OCI-LY7 (cell line): ENCODE measurements at regions not wholly inside any gene's neighbourhood (a gene's known extent, or its start where the extent isn't known, plus 50 kb on each side); places are given as distances from the start of the nearest gene placed in this dataset.
"Not testable (repeated sequence)": the region's sequence is repeated elsewhere in the genome, so short reads cannot be mapped to it uniquely, and the experiment has no call there.

Source experiments
- BruUV-seq: library from RNA; stranded (reverse); fragments of 400-500 nt; replicated peaks from 2 replicates; lab custom pipeline; 2021; lab: Mats Ljungman, UMichigan
- CTCF ChIA-PET: fragments of 300-600 bp; sonication (Branson Sonifier 250); formaldehyde crosslinking; loops from one replicate; lab custom pipeline; 2022; ENCODE audit warnings: antibody characterized with exemption; ENCODE audit not compliant: unreplicated experiment; lab: Charles Lee
- POLR2A ChIA-PET: fragments of 300-600 bp; sonication (Branson Sonifier 250); formaldehyde crosslinking; loops from one replicate; lab custom pipeline; 2022; ENCODE audit warnings: antibody characterized with exemption; lab: Charles Lee
- DNase-seq: peaks from one replicate; pipeline ENCODE4 v3.0.0-alpha.2; 2015; ENCODE audit warnings: low spot score
- H2AFZ ChIP-seq: fragments of 200-600 bp; sonication (generic), shearing (Covaris generic); 2 replicates; pipeline ENCODE4 v1.6.1; 2014; ENCODE audit warnings: mild to moderate bottlenecking, antibody characterized with exemption, low read length, moderate library complexity
- H3K27ac ChIP-seq: fragments of 200-600 bp; sonication (generic); 2 replicates; pipeline ENCODE4 v1.5.1; 2014; ENCODE audit warnings: mixed run types, low read depth, mild to moderate bottlenecking, moderate library complexity, low read length, inconsistent platforms; ENCODE audit not compliant: poor library complexity, severe bottlenecking
- H3K36me3 ChIP-seq: fragments of 200-600 bp; sonication (generic); 2 replicates; pipeline ENCODE4 v1.6.1; 2014; ENCODE audit warnings: mild to moderate bottlenecking, antibody characterized with exemption, low read length, moderate library complexity, mixed read lengths; ENCODE audit not compliant: insufficient read depth
- H3K4me1 ChIP-seq: fragments of 200-600 bp; sonication (generic); 2 replicates; pipeline ENCODE4 v1.5.1; 2014; ENCODE audit warnings: mild to moderate bottlenecking, low read length; ENCODE audit not compliant: insufficient read depth, poor library complexity, severe bottlenecking
- H3K4me2 ChIP-seq: fragments of 200-600 bp; sonication (generic); 2 replicates; pipeline ENCODE4 v1.6.1; 2014; ENCODE audit warnings: mild to moderate bottlenecking, low read length
- H3K4me3 ChIP-seq: fragments of 200-600 bp; sonication (generic); 2 replicates; pipeline ENCODE4 v1.5.1; 2014; ENCODE audit warnings: mild to moderate bottlenecking, low read depth, low read length; ENCODE audit not compliant: poor library complexity, severe bottlenecking
- H3K79me2 ChIP-seq: fragments of 200-600 bp; sonication (generic); 2 replicates; pipeline ENCODE4 v1.6.1; 2016; ENCODE audit warnings: low read depth, mild to moderate bottlenecking, low read length, moderate library complexity, mixed read lengths; ENCODE audit not compliant: insufficient read depth
- H3K9me2 ChIP-seq: fragments of 200-600 bp; sonication (generic); 2 replicates; pipeline ENCODE4 v1.6.1; 2016; ENCODE audit warnings: mild to moderate bottlenecking, low read length, mixed read lengths; ENCODE audit not compliant: insufficient read depth
- H3K9me3 ChIP-seq: fragments of 200-600 bp; sonication (generic); 2 replicates; pipeline ENCODE4 v1.6.1; 2014; ENCODE audit warnings: mild to moderate bottlenecking, mixed run types, low read length, mixed read lengths
- H4K20me1 ChIP-seq: fragments of 200-600 bp; sonication (generic); 2 replicates; pipeline ENCODE4 v1.6.1; 2014; ENCODE audit warnings: mild to moderate bottlenecking, antibody characterized with exemption, low read length, moderate library complexity, mixed read lengths; ENCODE audit not compliant: insufficient read depth
- EZH2phosphoT487 ChIP-seq: fragments of 200-600 bp; sonication (generic); IDR thresholded peaks from 2 replicates; pipeline ENCODE4 v1.6.1; 2018; ENCODE audit warnings: low read depth, borderline replicate concordance, mild to moderate bottlenecking, mixed run types, antibody characterized with exemption, low read length, moderate library complexity, mixed read lengths
- intact Hi-C: fragments of 100-400 bp; cut with micrococcal nuclease; formaldehyde crosslinking; loops from one replicate; pipeline ENCODE4 v1.10.0; 2022; ENCODE audit not compliant: unreplicated experiment
- TF ChIP-seq, protein P1 (sequence below): fragments of 200-600 bp; sonication (generic); conservative IDR thresholded peaks from 2 replicates; pipeline ENCODE4 v1.5.1; 2014; ENCODE audit warnings: mild to moderate bottlenecking, antibody characterized with exemption, low read length, moderate library complexity, mixed read lengths

- H3K4me3 ChIP-seq, result no peak overlapping the region
- intact Hi-C loops, result no loop called here
- TF ChIP-seq, protein P1, sequence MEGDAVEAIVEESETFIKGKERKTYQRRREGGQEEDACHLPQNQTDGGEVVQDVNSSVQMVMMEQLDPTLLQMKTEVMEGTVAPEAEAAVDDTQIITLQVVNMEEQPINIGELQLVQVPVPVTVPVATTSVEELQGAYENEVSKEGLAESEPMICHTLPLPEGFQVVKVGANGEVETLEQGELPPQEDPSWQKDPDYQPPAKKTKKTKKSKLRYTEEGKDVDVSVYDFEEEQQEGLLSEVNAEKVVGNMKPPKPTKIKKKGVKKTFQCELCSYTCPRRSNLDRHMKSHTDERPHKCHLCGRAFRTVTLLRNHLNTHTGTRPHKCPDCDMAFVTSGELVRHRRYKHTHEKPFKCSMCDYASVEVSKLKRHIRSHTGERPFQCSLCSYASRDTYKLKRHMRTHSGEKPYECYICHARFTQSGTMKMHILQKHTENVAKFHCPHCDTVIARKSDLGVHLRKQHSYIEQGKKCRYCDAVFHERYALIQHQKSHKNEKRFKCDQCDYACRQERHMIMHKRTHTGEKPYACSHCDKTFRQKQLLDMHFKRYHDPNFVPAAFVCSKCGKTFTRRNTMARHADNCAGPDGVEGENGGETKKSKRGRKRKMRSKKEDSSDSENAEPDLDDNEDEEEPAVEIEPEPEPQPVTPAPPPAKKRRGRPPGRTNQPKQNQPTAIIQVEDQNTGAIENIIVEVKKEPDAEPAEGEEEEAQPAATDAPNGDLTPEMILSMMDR, result no peak
- no peak for TF ChIP-seq EZH2phosphoT487
Observed at GRCh38 chr4:75137302-75137701, 204.4 kb downstream of the PARM1 start.

DNA sequence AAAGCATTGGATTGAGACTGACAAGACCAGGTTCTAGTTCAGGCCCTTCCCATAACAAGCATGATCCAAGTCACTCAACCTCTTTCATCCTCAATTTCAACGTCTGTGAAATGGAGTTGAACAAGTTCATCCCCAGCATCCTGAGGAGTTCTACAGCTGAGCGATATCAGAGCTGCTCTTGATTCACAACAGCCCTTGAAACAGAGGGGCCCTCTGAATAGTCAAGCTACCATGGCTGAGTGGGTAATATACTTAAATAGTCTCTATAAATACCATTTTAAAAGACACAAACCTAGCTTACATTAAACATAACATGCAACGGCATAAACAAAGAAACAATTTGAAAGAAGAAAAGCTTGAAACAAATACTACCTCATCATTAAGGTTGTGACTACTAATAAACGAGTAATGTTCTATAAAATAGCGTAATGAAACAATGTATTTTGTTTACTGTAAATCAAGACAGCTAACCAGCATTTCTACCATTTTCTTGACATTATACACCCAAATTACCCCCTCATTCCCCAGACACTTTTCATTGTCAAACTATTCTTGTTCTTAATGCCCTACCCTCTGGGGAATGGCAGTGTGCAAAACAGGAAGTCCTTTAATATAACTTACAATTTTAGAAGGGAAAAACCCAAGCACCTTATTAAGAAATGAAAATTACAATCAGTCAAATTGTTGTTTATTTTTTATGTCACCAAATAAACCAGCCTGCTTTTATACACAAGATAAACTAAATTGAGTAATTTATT is 202.3 kb downstream of the PARM1 start:
- Histone ChIP-seq H2AFZ (peak overlapping the region; percentile 27; the same call in 1 of the 2 replicates), H3K27ac (no peak overlapping the region), H3K9me2 (no peaks in the 10 kb centered on the region), H3K9me3 (no peaks in the 10 kb centered on the region), H3K4me3 (peak overlapping the region; percentile 20), H3K4me1 (peaks cover 24% of the 10 kb centered on the region), H4K20me1 (no peaks in the 10 kb centered on the region), H3K4me2 (peak overlapping the region; percentile 57), H3K79me2 (no peaks in the 10 kb centered on the region), H3K36me3 (no peaks in the 10 kb centered on the region)
- intact Hi-C loops, result no loop called here
- peak; percentile 54 for DNase-seq
- CTCF ChIA-PET, result no interaction called here
- POLR2A ChIA-PET, result no interaction called here
- TF ChIP-seq, protein P1, result no peak
- TF ChIP-seq EZH2phosphoT487, result no peak
- BruUV-seq, result no TSS peak

More at GRCh38 chr4:75137302-75137701, 204.4 kb downstream of the PARM1 start:
- H3K79me2 ChIP-seq, result no peaks in the 10 kb centered on the region
- ChIA-PET POLR2A (no interaction called here), CTCF (no interaction called here)
- no peaks in the 10 kb centered on the region for H3K36me3 ChIP-seq
- DNase-seq, result no peak
- no peak overlapping the region for H3K27ac ChIP-seq
- H3K4me2 ChIP-seq, result no peak overlapping the region
- H2AFZ ChIP-seq, result no peak overlapping the region
- H3K9me2 ChIP-seq, result no peaks in the 10 kb centered on the region
- BruUV-seq, result no TSS peak
- peaks cover 24% of the 10 kb centered on the region for H3K4me1 ChIP-seq
- H4K20me1 ChIP-seq, result no peaks in the 10 kb centered on the region
- no peaks in the 10 kb centered on the region for H3K9me3 ChIP-seq

- H3K9me2 ChIP-seq, H3K27ac ChIP-seq, H3K9me3 ChIP-seq, H4K20me1 ChIP-seq, H3K4me1 ChIP-seq, H3K36me3 ChIP-seq, CTCF ChIA-PET, intact Hi-C loops, H3K4me3 ChIP-seq, DNase-seq, BruUV-seq, H3K4me2 ChIP-seq, H2AFZ ChIP-seq, H3K79me2 ChIP-seq, POLR2A ChIA-PET: not testable (repeated sequence)
Observed at GRCh38 chr4:75126870-75127269, 194.0 kb downstream of the PARM1 start.
